Thyroid gland (tissue), 4 donors: ENCODE measurements at regions not wholly inside any gene's neighbourhood (a gene's known extent, or its start where the extent isn't known, plus 50 kb on each side); places are given as distances from the start of the nearest gene placed in this dataset.

Experiments
- POLR2A ChIP-seq, 2 donors: fragments of 450-650 bp; IDR thresholded peaks; one replicate each; pipeline ENCODE4 v1.6.1; 2017; ENCODE audit warnings: antibody characterized with exemption in 2 of 2, mild to moderate bottlenecking in 2 of 2, moderate library complexity in 1 of 2
- TF ChIP-seq, protein P1 (sequence below), 6 experiments: fragments of 200-600 bp in 3 of 6; fragments of 450-650 bp in 3 of 6; sonication (generic) in 3 of 6; IDR thresholded peaks; one replicate each; pipeline ENCODE4 v1.5.1; 2016 to 2019; ENCODE audit warnings: antibody characterized with exemption in 6 of 6, mild to moderate bottlenecking in 2 of 6, inconsistent platforms in 1 of 6, moderate library complexity in 1 of 6

DNA sequence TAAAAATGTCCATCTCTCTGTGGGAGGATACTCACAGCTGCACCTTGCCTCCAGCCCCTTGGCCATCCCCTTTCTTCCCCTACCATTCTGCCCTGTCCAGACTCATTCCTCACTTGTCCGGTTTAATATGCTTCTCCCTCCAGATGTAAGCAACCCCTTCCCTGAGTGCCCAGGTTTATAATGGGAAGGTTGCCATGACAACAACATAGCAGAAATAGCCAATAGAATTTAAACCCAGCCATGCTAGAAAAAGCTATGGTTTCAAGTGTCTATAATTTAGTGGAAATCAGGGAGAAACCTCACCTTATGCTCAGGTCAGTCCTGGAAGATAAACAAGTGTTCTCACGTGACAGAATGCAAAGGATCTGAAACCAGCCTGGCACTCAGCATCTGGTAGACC, 196.0 kb upstream of the FZD8 start:
- TF ChIP-seq, protein P1, sequence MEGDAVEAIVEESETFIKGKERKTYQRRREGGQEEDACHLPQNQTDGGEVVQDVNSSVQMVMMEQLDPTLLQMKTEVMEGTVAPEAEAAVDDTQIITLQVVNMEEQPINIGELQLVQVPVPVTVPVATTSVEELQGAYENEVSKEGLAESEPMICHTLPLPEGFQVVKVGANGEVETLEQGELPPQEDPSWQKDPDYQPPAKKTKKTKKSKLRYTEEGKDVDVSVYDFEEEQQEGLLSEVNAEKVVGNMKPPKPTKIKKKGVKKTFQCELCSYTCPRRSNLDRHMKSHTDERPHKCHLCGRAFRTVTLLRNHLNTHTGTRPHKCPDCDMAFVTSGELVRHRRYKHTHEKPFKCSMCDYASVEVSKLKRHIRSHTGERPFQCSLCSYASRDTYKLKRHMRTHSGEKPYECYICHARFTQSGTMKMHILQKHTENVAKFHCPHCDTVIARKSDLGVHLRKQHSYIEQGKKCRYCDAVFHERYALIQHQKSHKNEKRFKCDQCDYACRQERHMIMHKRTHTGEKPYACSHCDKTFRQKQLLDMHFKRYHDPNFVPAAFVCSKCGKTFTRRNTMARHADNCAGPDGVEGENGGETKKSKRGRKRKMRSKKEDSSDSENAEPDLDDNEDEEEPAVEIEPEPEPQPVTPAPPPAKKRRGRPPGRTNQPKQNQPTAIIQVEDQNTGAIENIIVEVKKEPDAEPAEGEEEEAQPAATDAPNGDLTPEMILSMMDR (IDR thresholded peaks at IDR 0.05), result no peak
- no peak for TF ChIP-seq POLR2A (IDR thresholded peaks at IDR 0.05)
